Panc1 (cell line): ENCODE measurements at regions not wholly inside any gene's neighbourhood (a gene's known extent, or its start where the extent isn't known, plus 50 kb on each side); places are given as distances from the start of the nearest gene placed in this dataset.

Experiments
- ATAC-seq: fragments of 200-7000 bp; cut with Tn5 transposase; 2 replicates; pipeline ENCODE4 v1.9.1; 2020; ENCODE audit warnings: mild to moderate bottlenecking, moderate library complexity
- BruUV-seq: library from RNA; stranded (reverse); fragments of 400-500 nt; replicated peaks from 2 replicates; lab custom pipeline; 2021; lab: Mats Ljungman, UMichigan
- CTCF ChIA-PET: fragments of 300-600 bp; sonication (Branson Sonifier 250); formaldehyde crosslinking; loops from one replicate; lab custom pipeline; 2022; ENCODE audit warnings: antibody characterized with exemption; lab: Charles Lee
- POLR2A ChIA-PET: fragments of 300-600 bp; sonication (Branson Sonifier 250); formaldehyde crosslinking; loops from one replicate; lab custom pipeline; 2022; ENCODE audit warnings: antibody characterized with exemption; lab: Charles Lee
- DNase-seq: peaks from one replicate; pipeline ENCODE4 v3.0.0-alpha.2; 2010; ENCODE audit warnings: low read depth, low spot score
- H3K27ac ChIP-seq: 2 replicates; pipeline ENCODE4 v1.5.1; 2011; ENCODE audit warnings: mild to moderate bottlenecking, low read length, inconsistent platforms
- H3K27me3 ChIP-seq: fragments of 200-500 bp; sonication (Bioruptor generic); 2 replicates; pipeline ENCODE4 v1.6.0; 2014; ENCODE audit warnings: low read length, inconsistent platforms; ENCODE audit not compliant: control insufficient read depth, insufficient read depth
- H3K36me3 ChIP-seq: fragments of 200-500 bp; sonication (Bioruptor generic); 2 replicates; pipeline ENCODE4 v1.5.1; 2014; ENCODE audit warnings: inconsistent platforms, mild to moderate bottlenecking, low read length, moderate library complexity; ENCODE audit not compliant: control insufficient read depth, insufficient read depth
- H3K4me1 ChIP-seq: 2 replicates; pipeline ENCODE4 v1.5.1; 2011; ENCODE audit warnings: inconsistent platforms, mild to moderate bottlenecking, low read length, moderate library complexity; ENCODE audit not compliant: control insufficient read depth, insufficient read depth
- H3K4me3 ChIP-seq, 2 experiments: 2 replicates each; pipeline ENCODE4 v1.5.1; 2011 to 2012; ENCODE audit warnings: low read depth in 2 of 2, low read length in 2 of 2, mild to moderate bottlenecking in 2 of 2, inconsistent platforms in 1 of 2, moderate library complexity in 1 of 2
- H3K9me3 ChIP-seq: fragments of 200-500 bp; sonication (Bioruptor generic); 2 replicates; pipeline ENCODE4 v1.5.1; 2014; ENCODE audit warnings: low read depth, mild to moderate bottlenecking, inconsistent platforms, low read length, moderate library complexity; ENCODE audit not compliant: control insufficient read depth, insufficient read depth
- CTCF ChIP-seq: fragments of 450-650 bp; IDR thresholded peaks from 2 replicates; pipeline ENCODE4 v1.5.1; 2017; ENCODE audit warnings: mild to moderate bottlenecking
- POLR2AphosphoS5 ChIP-seq: IDR thresholded peaks from 2 replicates; pipeline ENCODE4 v1.6.1; 2012; ENCODE audit warnings: mild to moderate bottlenecking, low read depth, low read length, moderate library complexity
- REST ChIP-seq, 2 experiments: IDR thresholded peaks; 2 replicates each; pipeline ENCODE4 v1.6.1; 2011 to 2012; ENCODE audit warnings: low read depth in 2 of 2, control low read depth in 1 of 2, low read length in 1 of 2, mild to moderate bottlenecking in 1 of 2, moderate library complexity in 1 of 2; ENCODE audit not compliant: insufficient read depth in 1 of 2
- SIN3A ChIP-seq: IDR thresholded peaks from 2 replicates; pipeline ENCODE4 v1.6.1; 2012; ENCODE audit warnings: low read depth, mild to moderate bottlenecking, low read length, moderate library complexity, borderline replicate concordance; ENCODE audit not compliant: insufficient read depth
- TCF7L2 ChIP-seq: IDR thresholded peaks from 2 replicates; pipeline ENCODE4 v1.6.1; 2011; ENCODE audit warnings: mild to moderate bottlenecking, low read depth, low read length, inconsistent platforms
- in situ Hi-C: cut with HindIII; loops from 2 replicates; pipeline ENCODE4 v1.10.0; 2016; ENCODE audit warnings: low sequenced_read_pairs, low pct_unique_long_range_greater_than_20kb
- intact Hi-C: fragments of 100-400 bp; cut with micrococcal nuclease; formaldehyde crosslinking; loops from one replicate; pipeline ENCODE4 v1.10.0; 2022; ENCODE audit not compliant: unreplicated experiment

- no TSS peak for BruUV-seq
- no peaks in the 10 kb centered on the region for H3K27me3 ChIP-seq
- no peaks in the 10 kb centered on the region for H3K9me3 ChIP-seq
- H3K27ac ChIP-seq, result no peak overlapping the region
- H3K4me1 ChIP-seq, result no peaks in the 10 kb centered on the region
- H3K36me3 ChIP-seq, result no peaks in the 10 kb centered on the region
- H3K4me3 ChIP-seq, result no peak overlapping the region
- TF ChIP-seq CTCF, result no peak
- TF ChIP-seq TCF7L2, result no peak
- no peak for TF ChIP-seq POLR2AphosphoS5
- no peak for TF ChIP-seq REST (IDR thresholded peaks at IDR 0.05; ENCODE audit: insufficient read depth in 1 of 2, low read depth in 2 of 2, low read length in 1 of 2)
- TF ChIP-seq SIN3A, result no peak
- DNase-seq, result no peak
- CTCF ChIA-PET, result no interaction called here
- in situ Hi-C loops, result no loop called here
- POLR2A ChIA-PET, result no interaction called here
- no peak for ATAC-seq
- intact Hi-C loops, result no loop called here
These were observed 617.1 kb upstream of the GYPC start for GRCh38 chr2:126038861-126039260.

GRCh38 chr2:126041391-126042047 lies 614.4 kb upstream of the GYPC start:
- POLR2A ChIA-PET, result no interaction called here
- Histone ChIP-seq H3K36me3 (no peaks in the 10 kb centered on the region), H3K9me3 (no peaks in the 10 kb centered on the region), H3K27me3 (no peaks in the 10 kb centered on the region), H3K4me3 (no peak overlapping the region), H3K4me1 (no peaks in the 10 kb centered on the region), H3K27ac (no peak overlapping the region)
- intact Hi-C loops (no loop called here), in situ Hi-C loops (no loop called here)
- no TSS peak for BruUV-seq
- DNase-seq (no peak), ATAC-seq (no peak)
- no peak for TF ChIP-seq REST (IDR thresholded peaks at IDR 0.05; ENCODE audit: insufficient read depth in 1 of 2, low read depth in 2 of 2, low read length in 1 of 2)
- no peak for TF ChIP-seq POLR2AphosphoS5
- TF ChIP-seq SIN3A, result no peak
- TF ChIP-seq TCF7L2, result no peak
- TF ChIP-seq CTCF, result no peak
- CTCF ChIA-PET, result no interaction called here
